ENCODE measurements at regions not wholly inside any gene's neighbourhood (a gene's known extent, or its start where the extent isn't known, plus 50 kb on each side); places are given as distances from the start of the nearest gene placed in this dataset.
"Not testable (repeated sequence)": the region's sequence is repeated elsewhere in the genome, so short reads cannot be mapped to it uniquely, and the experiment has no call there.

- DNase-seq (ENCODE audit: low read depth, low spot score) = not testable (repeated sequence)
Measured at GRCh38 chr1:5766996-5767395, 225.2 kb downstream of the NPHP4 start.

GRCh38 chr1:5765997-5766913, 226.0 kb downstream of the NPHP4 start:
- DNase-seq (ENCODE audit: low read depth, low spot score) = no peak

GRCh38 chr1:5765483-5765882, 226.7 kb downstream of the NPHP4 start:
- no peak for DNase-seq (ENCODE audit: low read depth, low spot score)

- no peak for DNase-seq (ENCODE audit: low read depth, low spot score)
Measured at GRCh38 chr1:5764959-5765358, 227.3 kb downstream of the NPHP4 start.

GRCh38 chr1:5764464-5764863, 227.8 kb downstream of the NPHP4 start:
- no peak for DNase-seq (ENCODE audit: low read depth, low spot score)

- DNase-seq (ENCODE audit: low read depth, low spot score) = no peak
Measured at GRCh38 chr1:5763696-5764370, 228.4 kb downstream of the NPHP4 start.

GRCh38 chr1:5758859-5759578, 233.2 kb downstream of the NPHP4 start:
- no peak for DNase-seq (ENCODE audit: low read depth, low spot score)

- no peak for DNase-seq (ENCODE audit: low read depth, low spot score)
Measured at GRCh38 chr1:5758000-5758858, 234.0 kb downstream of the NPHP4 start.

- DNase-seq (ENCODE audit: low read depth, low spot score) = no peak
Measured at GRCh38 chr1:5757187-5757805, 234.9 kb downstream of the NPHP4 start.

GRCh38 chr1:5756434-5757186, 235.6 kb downstream of the NPHP4 start:
- no peak for DNase-seq (ENCODE audit: low read depth, low spot score)

GRCh38 chr1:5755552-5756125, 236.6 kb downstream of the NPHP4 start:
- DNase-seq (ENCODE audit: low read depth, low spot score) = no peak

- no peak for DNase-seq (ENCODE audit: low read depth, low spot score)
Measured at GRCh38 chr1:5754817-5755551, 237.2 kb downstream of the NPHP4 start.

- no peak for DNase-seq (ENCODE audit: low read depth, low spot score)
Measured at GRCh38 chr1:5753549-5754421, 238.4 kb downstream of the NPHP4 start.

GRCh38 chr1:5752746-5753548, 239.3 kb downstream of the NPHP4 start:
- DNase-seq (ENCODE audit: low read depth, low spot score) = no peak

- no peak for DNase-seq (ENCODE audit: low read depth, low spot score)
Measured at GRCh38 chr1:5751833-5752745, 240.1 kb downstream of the NPHP4 start.

- DNase-seq (ENCODE audit: low read depth, low spot score) = no peak
Measured at GRCh38 chr1:5751163-5751540, 241.1 kb downstream of the NPHP4 start.
